ENCODE measurements at regions not wholly inside any gene's neighbourhood (a gene's known extent, or its start where the extent isn't known, plus 50 kb on each side); places are given as distances from the start of the nearest gene placed in this dataset.
A peak's percentile ranks its signal among the peaks of the same experiment; 100 is the strongest.

- DNase-seq = peak; percentile 6
- TF ChIP-seq ELK1 (IDR thresholded peaks at IDR 0.05; ENCODE audit: borderline replicate concordance, low read depth, low read length) (no peak), RFX5 (IDR thresholded peaks at IDR 0.05; ENCODE audit: low read depth, low read length) (no peak), SMC3 (IDR thresholded peaks at IDR 0.05; ENCODE audit: low read depth, low read length) (no peak), POLR2A (IDR thresholded peaks at IDR 0.05; ENCODE audit: low read depth, low read length) (no peak), FOS (IDR thresholded peaks at IDR 0.05; ENCODE audit: low read depth, low read length) (no peak), MXI1 (IDR thresholded peaks at IDR 0.05; ENCODE audit: borderline replicate concordance, low read depth, low read length) (no peak), CTCF (conservative IDR thresholded peaks at IDR 0.05; ENCODE audit: low read depth, low read length) (no peak), MAZ (IDR thresholded peaks at IDR 0.05; ENCODE audit: borderline replicate concordance, low read depth, low read length) (no peak), RCOR1 (IDR thresholded peaks at IDR 0.05; ENCODE audit: insufficient replicate concordance, low read length) (no peak), MAFK (IDR thresholded peaks at IDR 0.05; ENCODE audit: low read depth, low read length) (no peak), RAD21 (IDR thresholded peaks at IDR 0.05; ENCODE audit: low read length) (no peak), CEBPB (IDR thresholded peaks at IDR 0.05; ENCODE audit: low read depth, low read length) (no peak), USF2 (IDR thresholded peaks at IDR 0.05; ENCODE audit: low read depth, low read length) (no peak), NFE2L2 (IDR thresholded peaks at IDR 0.05; ENCODE audit: low read depth, low read length) (no peak), CHD1 (IDR thresholded peaks at IDR 0.05; ENCODE audit: low read depth, low read length) (no peak)
- Histone ChIP-seq H4K5ac (ENCODE audit: low read depth, low read length) (no peak overlapping the region), H3K9me1 (ENCODE audit: insufficient read depth, low read length) (no peaks in the 10 kb centered on the region), H3K4me1 (ENCODE audit: control insufficient read depth, insufficient read depth, low read length) (no peaks in the 10 kb centered on the region), H2AFZ (replicated peaks; ENCODE audit: low read length, poor library complexity) (no peak overlapping the region), H3K4me3 (ENCODE audit: insufficient read depth, low read depth, low read length) (no peak overlapping the region), H3K56ac (ENCODE audit: extremely low read depth, insufficient read depth, low read length) (no peak overlapping the region), H4K20me1 (ENCODE audit: insufficient read depth, low read length) (no peaks in the 10 kb centered on the region), H2BK120ac (ENCODE audit: low read depth, low read length) (no peak overlapping the region), H3K27ac (ENCODE audit: insufficient read depth, low read length) (no peak overlapping the region), H3K14ac (replicated peaks; ENCODE audit: low read depth, low read length) (no peak overlapping the region), H3K9me3 (ENCODE audit: control insufficient read depth, insufficient read depth, low read length) (no peaks in the 10 kb centered on the region), H3K79me1 (ENCODE audit: low read depth in 1 of 2, low read length in 2 of 2) (no peaks in the 10 kb centered on the region), H2BK5ac (ENCODE audit: low read depth, low read length, poor library complexity, severe bottlenecking) (no peak overlapping the region), H3K36me3 (ENCODE audit: control insufficient read depth, insufficient read depth, low read length) (no peaks in the 10 kb centered on the region), H3K18ac (ENCODE audit: low read depth, low read length) (no peak overlapping the region), H4K91ac (ENCODE audit: insufficient read depth, low read depth, low read length) (no peak overlapping the region), H2AK5ac (ENCODE audit: low read depth, low read length) (no peak overlapping the region), H3K9ac (ENCODE audit: low read depth, low read length) (no peak overlapping the region), H3K4ac (ENCODE audit: low read depth, low read length) (no peak overlapping the region), H3K4me2 (ENCODE audit: low read depth, low read length) (no peak overlapping the region), H3K27me3 (ENCODE audit: control insufficient read depth, insufficient read depth, low read length) (peaks cover 2% of the 10 kb centered on the region), H2BK15ac (ENCODE audit: low read depth, low read length) (no peak overlapping the region), H2AK9ac (replicated peaks; ENCODE audit: low read depth, low read length, poor library complexity) (no peak overlapping the region), H2BK20ac (ENCODE audit: low read depth, low read length) (no peak overlapping the region), H4K8ac (ENCODE audit: low read depth in 2 of 2, low read length in 2 of 2) (no peak overlapping the region), H3K23ac (ENCODE audit: low read depth, low read length) (no peak overlapping the region)
- POLR2A ChIA-PET (ENCODE audit: unreplicated experiment) = no interaction called here
- CTCF ChIA-PET = interaction anchor here (0.6 kb wide), 1 partner anchor 11 kb away, joined by 3 read pairs; no protein-coding TSS in a partner anchor
- whole genome bisulfite sequencing, 2 experiments (ENCODE audit: extremely low coverage in 2 of 2, insufficient read length in 1 of 2) = 60% methylated on average over 1 of the region's 11 CpGs; no CpG with 5 or more reads in 1 of the 2 experiments
- dilution Hi-C loops (cut with HindIII; ENCODE audit: low sequenced_read_pairs, unreplicated experiment) = no loop called here
- ATAC-seq (ENCODE audit: low read depth) = peak; percentile 50; the same call in 1 of the 2 replicates
- BruUV-seq (replicated peaks) = no TSS peak
- in situ Hi-C loops (cut with MboI; ENCODE audit: low sequenced_read_pairs) = no loop called here
- intact Hi-C loops (cut with micrococcal nuclease) = loop anchor here (5.0 to 10.0 kb wide), 3 partner anchors 228 to 985 kb away; no protein-coding TSS in a partner anchor
Observed at GRCh38 chr10:45239642-45240041, 75.8 kb downstream of the OR13A1 start.
